Epidermal melanocyte (primary cell): ENCODE measurements at regions not wholly inside any gene's neighbourhood (a gene's known extent, or its start where the extent isn't known, plus 50 kb on each side); places are given as distances from the start of the nearest gene placed in this dataset.
"Not testable (repeated sequence)": the region's sequence is repeated elsewhere in the genome, so short reads cannot be mapped to it uniquely, and the experiment has no call there.

Experiments
- DNase-seq: peaks from one replicate; pipeline ENCODE4 v3.0.0; 2011; ENCODE audit warnings: low spot score; ENCODE audit not compliant: insufficient read length

DNA sequence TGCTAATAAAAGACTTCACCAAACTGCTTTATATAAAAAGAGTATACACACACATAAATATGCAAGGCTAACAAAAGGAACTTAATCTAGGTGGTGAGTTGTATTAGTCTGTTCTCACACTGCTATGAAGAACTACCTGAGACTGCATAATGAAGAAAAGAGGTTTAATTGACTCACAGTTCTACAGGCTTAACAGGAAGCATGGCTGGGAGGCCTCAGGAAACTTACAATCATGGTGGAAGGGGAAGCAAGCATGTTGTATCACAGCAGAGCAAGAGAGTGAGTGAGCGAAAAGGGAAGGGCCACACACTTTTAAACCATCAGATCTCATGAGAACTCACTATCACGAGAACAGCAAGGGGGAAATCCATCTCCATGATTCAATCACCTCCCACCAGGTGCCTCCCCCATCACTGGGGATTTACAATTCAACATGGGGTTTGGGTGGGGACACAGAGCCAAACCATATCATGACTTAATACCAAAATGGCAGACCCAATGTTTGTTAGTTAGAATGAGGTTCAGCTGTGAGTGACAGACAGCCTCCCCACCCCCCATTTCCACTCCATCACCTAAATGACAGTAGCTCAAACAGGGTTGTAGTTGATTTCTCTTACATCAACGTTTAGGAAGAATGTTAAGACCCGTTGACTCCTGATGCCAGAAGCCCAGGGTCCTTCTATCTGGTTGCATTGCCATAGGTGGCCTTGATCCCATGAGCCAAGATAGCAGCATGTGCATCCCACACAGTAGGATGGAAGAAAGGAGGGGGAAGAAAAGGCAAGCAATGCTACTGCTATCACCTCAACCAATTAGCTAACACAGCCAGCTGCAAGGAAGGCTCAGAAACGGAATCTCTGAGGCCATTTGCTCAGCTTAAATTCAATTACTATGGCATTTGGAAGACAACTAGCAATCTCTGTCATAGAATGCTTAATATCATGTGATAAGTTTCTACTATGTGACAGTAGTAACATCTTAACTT lies 77.0 kb downstream of the CCDC71L start:
- DNase-seq: no peak

DNA sequence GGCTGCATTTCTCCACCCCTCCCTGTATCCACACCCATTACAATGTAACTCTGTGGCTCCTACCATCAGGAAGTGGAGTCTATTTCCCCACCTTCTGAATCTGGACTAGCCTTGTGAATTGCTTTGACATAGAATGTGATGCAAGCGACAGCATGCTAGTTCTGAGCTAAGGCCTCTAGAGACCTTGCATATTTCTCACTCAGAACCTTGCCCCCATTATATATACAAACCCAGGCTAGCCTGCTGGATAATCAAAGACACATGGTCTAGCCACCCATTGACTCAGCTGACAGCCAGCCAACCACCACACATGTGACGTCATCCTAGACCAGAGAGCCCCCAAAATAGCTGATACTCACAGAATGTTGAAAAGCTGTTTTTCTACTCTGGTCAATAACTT lies 77.9 kb downstream of the CCDC71L start:
- no peak for DNase-seq

DNA sequence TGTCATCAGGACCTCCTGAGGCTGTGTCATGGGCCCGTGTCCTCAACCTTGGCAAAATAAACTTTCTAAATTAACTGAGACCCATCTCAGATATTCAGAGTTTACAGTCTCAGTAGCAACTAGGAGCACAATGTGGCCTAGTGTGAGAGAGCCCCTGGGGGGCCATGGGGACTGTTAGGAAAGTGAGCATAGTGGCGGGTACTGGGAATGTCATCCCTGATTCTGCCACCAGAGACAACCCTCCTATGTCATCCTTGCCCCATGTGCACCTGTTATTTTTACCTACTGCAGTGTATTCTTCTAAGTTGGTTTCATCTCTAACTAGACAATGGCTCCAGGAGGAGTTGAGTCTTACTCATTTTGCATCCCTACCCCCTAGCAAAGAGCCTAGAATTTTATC lies 78.6 kb downstream of the CCDC71L start:
- no peak for DNase-seq

DNA sequence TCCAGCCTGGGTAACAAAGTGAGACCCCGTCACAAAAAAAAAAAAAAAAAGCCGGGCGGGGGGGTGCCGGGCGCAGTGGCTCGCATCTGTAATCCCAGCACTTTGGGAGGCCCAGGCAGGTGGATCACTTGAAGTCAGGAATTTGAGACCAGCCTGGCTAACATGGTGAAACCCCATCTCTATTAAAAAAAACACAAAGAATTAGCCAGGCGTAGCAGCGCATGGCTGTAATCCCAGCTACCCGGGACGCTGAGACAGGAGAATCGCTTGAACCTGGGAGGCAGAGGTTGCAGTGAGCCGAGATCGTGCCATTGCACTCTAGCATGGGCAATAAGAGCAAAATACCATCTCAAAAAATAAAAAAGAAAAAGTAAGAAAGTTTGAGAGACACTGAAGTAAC lies 81.9 kb downstream of the CCDC71L start:
- not testable (repeated sequence) for DNase-seq

DNA sequence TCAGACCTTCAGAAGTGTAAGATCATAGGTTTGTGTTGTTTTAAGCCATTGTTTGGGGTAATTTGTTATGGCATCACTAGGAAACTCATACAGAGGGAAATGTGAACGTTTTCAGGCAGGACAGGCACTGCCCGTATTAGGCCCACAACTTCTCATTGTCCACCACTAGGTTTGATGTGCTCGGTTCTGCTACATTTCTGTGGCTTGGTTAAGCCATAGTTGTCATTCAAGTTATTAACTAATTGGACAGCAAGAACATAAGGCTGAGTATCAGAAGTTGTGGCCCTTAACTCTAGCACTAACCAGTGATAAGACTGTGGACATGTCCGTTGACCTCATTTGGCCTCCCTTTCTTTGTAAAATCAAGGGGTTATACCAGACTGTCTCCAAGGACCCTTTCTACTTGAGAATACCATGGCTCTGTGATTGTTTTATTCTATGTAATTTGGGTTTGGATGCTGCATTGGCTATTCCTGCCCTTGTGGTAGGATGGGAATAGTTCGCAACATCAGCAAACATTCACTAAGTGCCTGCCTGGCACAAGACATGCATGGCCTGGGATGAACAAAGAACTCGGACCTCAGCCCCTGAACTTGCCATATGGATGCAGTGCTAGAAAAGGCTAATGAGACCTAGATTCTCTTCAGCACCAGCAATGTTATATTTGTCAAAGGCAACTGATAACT lies 85.7 kb downstream of the CCDC71L start:
- no peak for DNase-seq

DNA sequence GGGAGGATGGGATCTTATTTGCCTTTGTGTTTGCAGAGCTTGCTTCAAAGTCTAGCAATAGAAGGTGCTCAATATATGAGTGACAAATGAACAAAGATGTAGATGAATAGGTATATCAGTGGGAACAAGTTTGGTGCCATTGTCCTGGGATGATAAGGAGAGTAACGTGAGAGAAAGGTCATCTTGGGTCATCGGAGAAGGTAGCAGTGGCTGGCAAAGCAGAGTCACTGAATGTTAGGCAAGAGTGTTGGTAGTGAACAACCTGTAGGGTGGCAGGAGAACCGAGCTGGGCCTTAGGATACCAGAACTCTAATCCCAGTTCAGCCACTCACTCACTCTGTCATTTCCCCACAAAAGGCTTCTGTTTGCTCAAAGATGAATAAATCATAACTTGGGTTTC lies 87.2 kb downstream of the CCDC71L start:
- DNase-seq: no peak

DNA sequence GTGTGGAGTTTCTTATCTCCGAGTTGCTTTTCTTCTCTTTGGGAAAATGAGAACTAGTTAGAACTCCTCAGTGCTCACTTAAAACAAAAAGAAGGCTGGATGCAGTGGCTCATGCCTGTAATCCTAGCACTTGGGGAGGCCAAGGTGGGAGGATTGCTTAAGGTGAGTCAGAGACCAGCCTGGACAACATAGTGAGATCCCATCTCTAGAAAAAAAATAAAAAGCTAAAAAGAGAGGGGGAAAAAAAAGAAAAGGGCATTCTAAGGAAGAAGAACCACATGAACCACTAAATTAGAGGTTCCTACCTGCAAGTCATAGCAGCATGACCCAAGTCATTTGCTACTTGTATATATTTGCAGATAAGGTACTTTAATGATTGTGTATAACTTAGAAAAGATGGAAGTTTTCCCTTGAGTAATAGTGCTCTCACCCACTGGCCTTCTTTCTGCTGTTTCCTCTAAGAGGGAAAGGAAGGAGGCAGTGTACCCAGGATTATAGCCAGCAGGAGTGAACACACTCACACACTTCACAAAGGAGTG lies 87.8 kb downstream of the CCDC71L start:
- no peak for DNase-seq

DNA sequence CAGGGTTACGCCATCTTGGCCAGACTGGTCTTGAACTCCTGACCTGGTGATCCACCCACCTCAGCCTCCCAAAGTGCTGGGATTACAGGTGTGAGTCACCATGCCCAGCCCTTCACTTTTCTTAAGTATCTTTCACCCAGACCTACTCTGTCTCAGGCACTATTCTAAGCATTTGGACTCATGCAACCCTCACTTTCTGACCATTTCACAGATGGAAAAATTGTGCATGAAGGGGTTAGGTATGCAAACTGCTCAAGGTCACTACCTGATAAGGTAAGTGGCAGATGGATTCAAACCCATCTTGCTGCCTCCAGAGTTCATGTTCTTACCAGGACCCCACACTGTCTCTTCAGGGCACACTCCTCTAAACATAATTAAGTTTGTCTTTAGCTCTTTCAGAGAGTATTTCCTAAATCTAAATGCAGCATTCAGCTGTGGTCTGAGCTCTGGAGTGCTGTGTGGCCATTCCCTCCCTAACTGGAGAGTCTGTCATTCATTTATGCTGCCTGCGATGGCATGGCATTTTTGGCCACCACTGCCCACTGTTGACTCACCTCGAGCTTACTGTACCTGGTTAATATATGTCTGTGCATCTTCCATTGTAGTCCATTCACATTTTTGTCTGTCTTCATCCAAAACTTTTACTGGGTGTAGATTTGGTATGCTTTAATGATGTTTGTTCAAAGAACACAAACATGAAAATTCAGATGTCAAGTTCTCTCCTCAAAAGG lies 88.4 kb downstream of the CCDC71L start:
- DNase-seq: no peak

DNA sequence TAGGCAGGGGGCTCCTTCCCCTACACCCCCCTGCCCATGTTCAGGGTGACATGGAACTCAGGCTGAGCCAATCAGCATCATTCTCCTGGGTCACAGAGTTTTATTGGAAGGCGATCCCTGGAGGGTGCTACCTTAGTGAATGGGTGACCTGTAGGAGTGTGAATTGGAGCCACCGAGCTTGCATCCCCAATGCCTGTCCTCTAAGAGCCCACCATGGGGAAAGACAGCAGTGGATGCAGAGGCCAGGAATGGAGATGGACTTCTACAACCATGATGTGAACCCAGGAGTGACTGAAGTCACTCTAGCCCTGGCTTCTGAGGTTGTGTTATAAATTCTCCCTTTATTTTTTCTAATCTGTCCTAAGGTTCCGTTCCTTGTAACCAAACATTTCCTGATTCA lies 89.4 kb downstream of the CCDC71L start:
- no peak for DNase-seq

DNA sequence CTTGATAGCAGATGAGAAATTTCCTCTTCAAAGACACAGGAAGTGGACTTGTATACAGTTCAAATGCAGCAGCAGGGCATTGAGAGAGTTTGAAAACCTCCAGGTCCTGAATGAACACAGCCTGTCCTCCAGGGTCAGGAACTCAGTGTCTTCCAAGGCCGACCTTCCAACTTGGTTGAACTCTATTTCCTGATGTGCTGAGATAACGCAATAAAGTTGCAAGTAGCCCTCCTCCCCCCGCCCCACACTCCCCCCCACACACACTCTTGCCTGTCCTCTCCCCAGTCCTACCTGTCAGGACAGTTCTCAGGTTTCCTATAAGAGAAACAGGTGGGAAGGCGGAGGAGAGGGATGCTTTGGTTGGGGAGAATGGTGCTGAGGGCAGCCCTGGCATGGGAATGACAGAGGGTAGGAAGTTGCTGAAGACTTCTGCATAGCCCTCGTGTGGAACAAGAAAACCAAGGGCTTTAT lies 90.0 kb downstream of the CCDC71L start:
- no peak for DNase-seq

DNA sequence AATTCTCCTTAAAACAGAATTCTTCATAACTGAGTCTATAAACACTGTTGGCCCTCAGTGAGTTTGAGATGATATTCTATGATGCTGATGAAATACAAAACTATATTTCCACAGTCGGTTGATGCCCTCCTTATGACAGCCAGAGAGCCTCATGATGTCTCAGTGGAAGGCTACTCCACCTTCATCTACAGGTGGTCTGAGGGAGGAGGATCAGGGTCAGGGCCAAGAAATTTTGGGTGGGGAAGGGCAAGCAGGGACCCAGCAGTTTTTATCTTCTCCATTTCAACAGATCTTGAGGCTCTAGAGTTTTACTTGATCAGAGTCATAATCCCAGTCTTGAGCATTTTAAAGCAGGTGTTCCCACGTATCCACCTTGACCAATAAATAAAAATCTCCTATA lies 90.8 kb downstream of the CCDC71L start:
- no peak for DNase-seq

DNA sequence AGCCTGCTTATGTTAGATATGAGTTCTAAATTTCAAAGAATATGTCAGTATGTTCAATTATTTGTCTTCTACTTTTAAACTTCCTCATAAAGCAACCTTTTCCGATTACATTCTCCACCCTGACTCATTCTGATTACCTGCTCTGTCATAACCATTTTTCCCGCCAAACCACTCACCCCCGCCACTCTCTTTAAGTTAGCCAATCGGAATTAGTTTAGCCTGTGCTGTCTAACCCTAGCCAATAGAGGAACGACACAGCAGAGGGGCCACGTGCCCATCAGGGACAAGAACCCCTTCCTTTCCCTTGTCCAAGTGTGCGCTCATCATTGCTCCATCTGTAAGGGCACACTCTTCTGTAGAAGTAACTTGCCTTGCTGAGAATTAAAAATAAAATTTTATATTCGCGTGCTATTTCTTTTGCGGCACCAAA lies 91.4 kb downstream of the CCDC71L start:
- DNase-seq: no peak

DNA sequence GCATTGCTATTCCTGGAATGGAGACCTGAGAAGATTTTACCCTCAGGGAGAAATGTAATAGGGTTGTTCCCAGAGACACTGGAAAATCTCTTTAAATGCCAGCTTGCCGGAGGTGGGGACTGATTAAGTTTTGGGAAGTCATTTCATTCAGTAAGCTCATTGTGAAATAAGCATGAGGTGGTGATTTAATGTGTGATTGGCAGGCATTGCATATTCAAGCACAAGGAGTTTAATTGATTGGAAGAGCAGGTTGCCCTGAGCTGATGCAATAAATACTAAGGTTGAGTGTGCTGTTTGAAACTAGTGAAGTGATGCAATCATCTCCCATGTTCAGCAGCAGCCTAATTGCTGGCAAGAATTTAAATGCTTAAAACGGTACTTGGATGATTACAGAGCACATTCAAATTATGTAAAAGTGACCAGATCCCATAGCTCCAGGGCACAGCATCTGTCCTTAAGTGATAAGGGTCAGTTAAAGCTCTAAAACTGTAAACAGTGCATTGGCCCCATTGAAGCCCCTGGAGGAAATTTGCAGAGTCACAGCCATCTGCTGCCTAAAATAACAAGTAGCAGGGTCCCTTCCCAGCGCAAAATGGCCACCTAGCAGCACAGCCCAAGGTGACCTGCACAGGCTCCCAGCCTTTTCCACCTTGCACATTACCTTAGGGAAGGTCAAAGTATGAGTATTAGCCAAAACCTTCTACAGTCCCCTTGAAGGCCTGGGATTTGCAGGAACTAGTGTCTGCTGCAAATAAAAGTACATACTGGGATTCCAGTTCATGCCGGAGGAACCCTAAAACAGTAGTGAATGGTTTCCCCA lies 92.1 kb downstream of the CCDC71L start:
- peak; percentile 24 for DNase-seq

DNA sequence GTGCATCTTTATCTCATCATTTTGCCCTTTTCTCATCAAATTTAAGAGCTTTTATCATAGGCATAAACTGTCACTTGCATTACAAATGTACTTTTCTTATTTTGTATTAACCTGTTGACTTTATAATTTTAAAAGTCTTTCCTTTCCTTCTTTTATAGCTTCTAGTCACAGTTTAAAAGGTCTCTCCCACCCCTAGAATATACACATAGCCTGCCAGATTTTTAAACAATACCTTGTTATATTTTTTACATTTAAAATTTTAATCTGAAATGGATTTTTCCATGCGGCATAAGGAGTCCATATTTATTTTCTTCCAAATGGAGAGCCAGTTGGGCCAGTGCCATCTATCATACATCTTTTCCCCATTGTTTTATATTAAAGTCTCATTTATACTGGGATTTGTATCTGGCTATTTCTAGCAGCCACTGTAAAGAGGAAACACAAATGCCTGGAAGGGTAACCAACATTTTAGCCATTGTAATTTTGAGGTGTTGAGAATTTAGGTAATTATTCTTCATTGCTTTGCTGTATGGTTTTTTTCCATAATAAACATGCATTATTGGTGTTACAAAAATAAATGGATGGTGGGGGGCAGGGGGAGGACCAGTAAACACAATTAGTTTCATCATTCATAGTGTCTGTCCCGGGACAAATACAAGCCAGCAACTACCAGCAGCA lies 92.8 kb downstream of the CCDC71L start:
- DNase-seq: no peak

DNA sequence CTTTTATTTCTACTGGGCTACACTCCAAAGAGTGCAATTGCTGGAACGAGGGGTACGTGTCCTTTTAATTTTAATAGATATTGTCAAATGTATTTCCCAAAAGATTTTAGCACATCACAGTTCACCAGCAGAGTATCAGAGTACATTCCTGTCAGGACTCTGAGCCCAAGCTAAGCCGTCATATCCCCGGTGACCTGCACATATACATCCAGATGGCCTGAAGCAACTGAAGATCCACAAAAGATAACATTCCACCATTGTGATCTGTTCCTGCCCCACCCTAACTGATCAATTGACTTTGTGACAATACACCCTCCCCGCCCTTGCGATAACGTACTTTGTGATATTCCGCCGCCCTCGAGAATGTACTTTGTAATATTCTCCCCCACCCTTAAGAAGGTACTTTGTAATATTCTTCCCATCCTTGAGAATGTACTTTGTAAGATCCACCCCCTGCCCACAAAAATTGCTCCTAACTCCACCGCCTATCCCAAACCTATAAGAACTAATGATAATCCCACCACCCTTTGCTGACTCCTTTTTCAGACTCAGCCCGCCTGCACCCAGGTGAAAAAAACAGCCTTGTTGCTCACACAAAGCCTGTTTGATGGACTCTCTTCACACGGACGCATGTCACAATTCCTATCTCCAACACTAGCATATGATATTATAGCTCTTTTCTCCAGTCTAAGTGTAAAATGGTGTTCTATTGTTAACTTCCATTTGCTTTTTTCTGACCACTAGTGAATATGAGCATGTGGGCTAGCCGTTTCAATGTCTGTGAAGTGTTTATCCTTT lies 93.6 kb downstream of the CCDC71L start:
- not testable (repeated sequence) for DNase-seq

DNA sequence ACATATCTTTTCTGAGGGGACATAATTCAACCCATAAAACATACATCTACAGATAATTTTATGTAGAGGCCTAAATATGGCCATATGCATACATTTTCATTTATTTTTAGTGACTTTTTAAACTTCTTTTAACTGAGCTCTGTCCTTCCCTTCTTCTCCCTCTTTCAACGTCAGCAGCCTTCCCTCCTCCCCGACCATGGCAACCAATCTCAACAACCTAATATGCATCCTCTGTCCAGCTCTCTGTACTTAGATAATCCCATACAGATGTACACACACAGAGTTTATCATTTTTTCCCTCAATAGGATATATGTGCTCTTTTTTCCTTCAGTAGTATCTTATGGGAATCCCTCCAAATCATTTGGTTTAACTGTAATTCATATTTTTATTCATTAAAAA lies 94.3 kb downstream of the CCDC71L start:
- DNase-seq: no peak

DNA sequence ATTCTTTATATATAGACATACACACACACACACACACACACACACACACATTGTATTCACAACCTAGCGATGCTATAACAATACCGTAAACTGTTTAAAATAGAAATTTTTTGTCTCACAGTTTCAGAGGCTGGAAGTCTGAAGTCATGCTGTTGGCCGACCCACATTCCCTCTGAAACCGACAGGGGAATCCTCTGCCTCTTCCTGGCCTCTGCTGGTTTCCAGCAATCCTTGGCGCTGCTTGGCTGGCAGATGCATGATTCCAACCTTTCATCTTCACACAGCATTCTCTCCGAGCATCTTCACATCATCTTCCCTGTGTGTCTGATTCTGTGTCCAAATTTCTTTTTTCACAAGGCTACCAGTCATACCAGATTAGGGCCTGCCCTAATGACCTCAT lies 94.8 kb downstream of the CCDC71L start:
- DNase-seq: no peak

DNA sequence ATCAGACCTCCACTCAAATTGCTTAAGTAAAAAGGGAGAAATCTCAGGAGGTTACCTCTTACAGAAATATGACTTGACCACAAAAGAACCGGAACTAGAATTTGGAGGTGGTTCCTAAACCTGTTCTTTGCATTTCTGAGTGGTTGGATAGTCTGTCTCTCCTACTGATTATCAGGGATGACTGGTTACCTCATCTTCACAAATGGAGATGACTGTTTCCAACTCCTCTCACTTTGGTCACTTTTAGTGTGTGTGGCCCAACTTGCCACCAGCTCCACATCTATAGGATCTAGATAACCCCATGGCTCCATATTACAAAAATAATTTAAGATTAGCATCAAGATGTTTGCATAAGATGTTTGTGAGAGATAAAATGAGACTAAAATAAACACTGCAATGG lies 95.5 kb downstream of the CCDC71L start:
- DNase-seq: no peak

DNA sequence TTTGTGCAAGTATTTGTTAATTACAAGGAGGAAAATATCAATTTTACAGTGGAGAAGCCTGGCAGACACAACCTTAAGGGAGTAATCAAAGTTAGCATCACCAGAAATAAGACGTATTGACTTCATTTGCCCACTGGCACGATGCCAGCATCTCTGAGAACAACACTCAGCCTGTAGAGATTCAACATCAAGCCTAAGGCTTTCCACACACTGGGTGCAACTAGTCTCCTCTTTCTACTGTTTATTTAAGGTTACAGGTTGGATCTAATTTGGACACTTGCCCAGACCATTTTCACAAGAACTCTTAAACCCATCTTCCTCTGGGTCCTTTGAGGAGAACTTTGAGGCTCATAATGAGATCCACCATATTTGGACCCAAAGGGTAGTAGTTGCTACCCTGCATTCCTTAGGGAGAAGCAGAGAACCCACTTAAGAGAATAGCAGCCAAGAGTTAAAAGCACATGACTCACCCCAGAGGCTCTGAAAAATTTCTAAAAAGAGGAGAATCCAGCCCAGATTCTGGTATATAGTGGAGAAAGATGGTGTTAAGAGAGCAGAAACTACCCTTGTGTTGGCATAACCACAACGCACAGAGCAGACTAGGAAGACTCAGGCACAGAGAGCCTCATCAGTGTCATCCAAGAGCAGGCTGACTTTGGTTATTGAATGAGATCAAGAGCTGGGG lies 97.3 kb downstream of the CCDC71L start:
- DNase-seq: no peak
